SK-N-SH (cell line): ENCODE measurements at regions not wholly inside any gene's neighbourhood (a gene's known extent, or its start where the extent isn't known, plus 50 kb on each side); places are given as distances from the start of the nearest gene placed in this dataset.

ENCODE experiments used
- CTCF ChIA-PET: fragments of 300-600, 350-600 bp; formaldehyde crosslinking; extraction: SDS; loops from one replicate; lab custom pipeline; 2021; lab: Yijun Ruan, JAX
- POLR2A ChIA-PET: fragments of 350-600 bp; sonication (Branson Sonifier 250); formaldehyde crosslinking; extraction: SDS; loops from one replicate; lab custom pipeline; 2020; ENCODE audit warnings: antibody characterized with exemption, inconsistent platforms; lab: Yijun Ruan, JAX
- DNase-seq: peaks from one replicate; pipeline ENCODE4 v3.0.0; 2012
- H2AFZ ChIP-seq: fragments of 200-600 bp; sonication (generic); 2 replicates; pipeline ENCODE4 v1.8.1; 2016; ENCODE audit warnings: antibody characterized with exemption, mild to moderate bottlenecking, low read depth
- H3F3A ChIP-seq: fragments of 200-600 bp; sonication (generic); replicated peaks from 2 replicates; pipeline ENCODE3; 2016; ENCODE audit warnings: antibody characterized with exemption, mild to moderate bottlenecking; ENCODE audit not compliant: insufficient read depth
- H3K27ac ChIP-seq, 2 experiments: fragments of 200-500 bp in 1 of 2; fragments of 200-600 bp in 1 of 2; sonication (Bioruptor generic) in 1 of 2; sonication (generic), shearing (Covaris generic) in 1 of 2; 2 replicates each; pipeline versions ENCODE4 v1.5.1 to v1.6.1; 2014 to 2016; ENCODE audit warnings: low read depth in 2 of 2, inconsistent platforms in 1 of 2, low read length in 1 of 2, mild to moderate bottlenecking in 1 of 2, mixed read lengths in 1 of 2
- H3K27me3 ChIP-seq: fragments of 200-600 bp; sonication (generic), shearing (Covaris generic); 2 replicates; pipeline ENCODE4 v1.6.1; 2016; ENCODE audit warnings: mixed run types; ENCODE audit not compliant: insufficient read depth
- H3K36me3 ChIP-seq, 2 experiments: fragments of 200-500 bp in 1 of 2; fragments of 200-600 bp in 1 of 2; sonication (Bioruptor generic) in 1 of 2; sonication (generic) in 1 of 2; replicated peaks in 1 of 2; 2 replicates each; pipeline versions ENCODE3 to v1.5.1; 2014 to 2016; ENCODE audit warnings: low read length in 1 of 2, mild to moderate bottlenecking in 1 of 2; ENCODE audit not compliant: insufficient read depth in 2 of 2, control insufficient read depth in 1 of 2
- H3K4me1 ChIP-seq, 2 experiments: fragments of 200-500 bp in 1 of 2; fragments of 200-600 bp in 1 of 2; sonication (Bioruptor generic) in 1 of 2; sonication (generic), shearing (Covaris generic) in 1 of 2; 2 replicates each; pipeline versions ENCODE4 v1.5.1 to v1.6.1; 2014 to 2016; ENCODE audit warnings: low read depth in 1 of 2, low read length in 1 of 2, mixed run types in 1 of 2; ENCODE audit not compliant: insufficient read depth in 2 of 2, control insufficient read depth in 1 of 2
- H3K4me2 ChIP-seq: fragments of 200-600 bp; sonication (generic), shearing (Covaris generic); 2 replicates; pipeline ENCODE4 v1.6.1; 2017; ENCODE audit warnings: mixed run types
- H3K4me3 ChIP-seq, 2 experiments: fragments of 200-500 bp in 1 of 2; fragments of 200-600 bp in 1 of 2; sonication (Bioruptor generic) in 1 of 2; sonication (generic), shearing (Covaris generic) in 1 of 2; 2 replicates each; pipeline versions ENCODE4 v1.5.1 to v1.8.1; 2014 to 2016; ENCODE audit warnings: low read depth in 2 of 2, inconsistent platforms in 1 of 2, low read length in 1 of 2, mild to moderate bottlenecking in 1 of 2, mixed read lengths in 1 of 2, moderate library complexity in 1 of 2
- H3K79me2 ChIP-seq: fragments of 200-600 bp; sonication (generic); 2 replicates; pipeline ENCODE4 v1.8.1; 2017; ENCODE audit warnings: mild to moderate bottlenecking; ENCODE audit not compliant: insufficient read depth
- H3K9ac ChIP-seq: fragments of 200-600 bp; sonication (generic); 2 replicates; pipeline ENCODE4 v1.6.1; 2017; ENCODE audit warnings: mixed run types
- H3K9me2 ChIP-seq: fragments of 200-600 bp; sonication (generic); 2 replicates; pipeline ENCODE4 v1.6.1; 2017; ENCODE audit warnings: mixed run types
- H3K9me3 ChIP-seq: fragments of 200-600 bp; sonication (generic); 2 replicates; pipeline ENCODE4 v1.6.1; 2017; ENCODE audit warnings: mixed run types, mild to moderate bottlenecking, moderate library complexity
- H4K20me1 ChIP-seq: fragments of 200-600 bp; sonication (generic); 2 replicates; pipeline ENCODE4 v1.6.1; 2017; ENCODE audit warnings: mild to moderate bottlenecking, mixed run types; ENCODE audit not compliant: insufficient read depth
- FOXM1 ChIP-seq: IDR thresholded peaks from 2 replicates; pipeline ENCODE4 v1.4.0; 2012; ENCODE audit warnings: low read depth, mild to moderate bottlenecking
- GABPA ChIP-seq: IDR thresholded peaks from 2 replicates; pipeline ENCODE4 v1.4.0; 2012; ENCODE audit warnings: low read depth, mild to moderate bottlenecking
- IRF3 ChIP-seq: fragments of 150-350 bp; IDR thresholded peaks from 2 replicates; pipeline ENCODE4 v1.6.1; 2016; ENCODE audit warnings: mild to moderate bottlenecking, low read depth, low read length
- JUND ChIP-seq: IDR thresholded peaks from 2 replicates; pipeline ENCODE4 v1.4.0; 2012
- MEF2A ChIP-seq: IDR thresholded peaks from 2 replicates; pipeline ENCODE4 v1.4.0; 2012; ENCODE audit warnings: low read depth, borderline replicate concordance
- NFIC ChIP-seq: IDR thresholded peaks from 2 replicates; pipeline ENCODE4 v1.4.0; 2012; ENCODE audit warnings: borderline replicate concordance
- PBX3 ChIP-seq: IDR thresholded peaks from 2 replicates; pipeline ENCODE4; 2012
- POLR2AphosphoS5 ChIP-seq: IDR thresholded peaks from 2 replicates; pipeline ENCODE4 v1.6.1; 2012; ENCODE audit warnings: low read depth, low read length
- RAD21 ChIP-seq: IDR thresholded peaks from 2 replicates; pipeline ENCODE4 v1.6.1; 2012; ENCODE audit warnings: mild to moderate bottlenecking, low read length
- RFX5 ChIP-seq: IDR thresholded peaks from 2 replicates; pipeline ENCODE4 v1.6.1; 2012; ENCODE audit warnings: mild to moderate bottlenecking, improper control_type of control experiment, low read length
- SIN3A ChIP-seq: IDR thresholded peaks from 2 replicates; pipeline ENCODE4 v1.6.1; 2012; ENCODE audit warnings: low read depth, mild to moderate bottlenecking, low read length, moderate library complexity, borderline replicate concordance
- SMC3 ChIP-seq: IDR thresholded peaks from 2 replicates; pipeline ENCODE4 v1.6.1; 2012; ENCODE audit warnings: low read depth, low read length, improper control_type of control experiment
- TAF1 ChIP-seq: IDR thresholded peaks from 2 replicates; pipeline ENCODE4 v1.6.1; 2012; ENCODE audit warnings: low read depth, mild to moderate bottlenecking, low read length, moderate library complexity, borderline replicate concordance
- TCF12 ChIP-seq: IDR thresholded peaks from 2 replicates; pipeline ENCODE4 v1.4.0; 2012
- USF2 ChIP-seq: fragments of 150-350 bp; IDR thresholded peaks from 2 replicates; pipeline ENCODE4 v1.6.1; 2017; ENCODE audit warnings: antibody characterized with exemption, low read length, low read depth, borderline replicate concordance
- YY1 ChIP-seq: IDR thresholded peaks from 2 replicates; pipeline ENCODE4 v1.4.0; 2012; ENCODE audit warnings: low read depth, mild to moderate bottlenecking
- WGBS: methylation state at CpG from one replicate; pipeline ENCODE4 v1.1.6; 2017; ENCODE audit warnings: low lambda C conversion rate; 5-methylcytosine and 5-hydroxymethylcytosine counted together
- TF ChIP-seq, protein P1 (sequence below): IDR thresholded peaks from 2 replicates; pipeline ENCODE4 v1.6.1; 2012; ENCODE audit warnings: mild to moderate bottlenecking, low read depth, low read length, moderate library complexity
- TF ChIP-seq, protein P2 (sequence below): IDR thresholded peaks from 2 replicates; pipeline ENCODE4 v1.4.0; 2012; ENCODE audit warnings: low read depth

DNA sequence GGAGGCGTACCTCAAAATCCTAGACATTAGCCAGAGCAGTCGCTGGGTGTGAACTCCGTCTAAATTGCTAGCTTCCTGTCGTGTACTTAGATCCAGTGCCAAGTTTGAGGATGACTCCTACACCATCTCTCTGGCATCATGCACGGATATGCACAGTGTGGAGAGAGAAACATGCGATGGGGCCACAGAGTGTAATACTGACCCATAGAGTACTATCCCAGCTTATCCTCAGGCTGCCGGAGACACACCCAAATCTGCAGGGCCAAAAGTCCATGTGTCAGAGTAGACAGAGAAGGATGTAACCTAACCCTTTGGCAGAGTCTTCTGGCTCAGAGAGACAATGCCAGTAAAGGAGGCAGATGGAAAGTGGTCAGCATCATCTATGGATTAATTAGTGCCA, 84.2 kb downstream of the ARL4C start:
- Histone ChIP-seq H3K79me2 (no peaks in the 10 kb centered on the region), H3K9ac (no peak overlapping the region), H3K27me3 (no peaks in the 10 kb centered on the region), H2AFZ (no peak overlapping the region), H3K9me2 (no peaks in the 10 kb centered on the region), H3F3A (no peaks in the 10 kb centered on the region), H3K4me3 (no peak overlapping the region), H3K4me2 (no peak overlapping the region)
- CTCF ChIA-PET = interaction anchor here (0.8 to 2.8 kb wide), 3 partner anchors 9 to 277 kb away, joined by 3 to 8 read pairs (median 3); no protein-coding TSS in a partner anchor
- TF ChIP-seq POLR2AphosphoS5 (no peak), MEF2A (no peak), GABPA (no peak), USF2 (no peak), FOXM1 (no peak), PBX3 (no peak), SMC3 (no peak), JUND (no peak), TCF12 (no peak), TAF1 (no peak), RAD21 (no peak), IRF3 (no peak), YY1 (no peak), NFIC (no peak), SIN3A (no peak), RFX5 (no peak)
- TF ChIP-seq, protein P1, sequence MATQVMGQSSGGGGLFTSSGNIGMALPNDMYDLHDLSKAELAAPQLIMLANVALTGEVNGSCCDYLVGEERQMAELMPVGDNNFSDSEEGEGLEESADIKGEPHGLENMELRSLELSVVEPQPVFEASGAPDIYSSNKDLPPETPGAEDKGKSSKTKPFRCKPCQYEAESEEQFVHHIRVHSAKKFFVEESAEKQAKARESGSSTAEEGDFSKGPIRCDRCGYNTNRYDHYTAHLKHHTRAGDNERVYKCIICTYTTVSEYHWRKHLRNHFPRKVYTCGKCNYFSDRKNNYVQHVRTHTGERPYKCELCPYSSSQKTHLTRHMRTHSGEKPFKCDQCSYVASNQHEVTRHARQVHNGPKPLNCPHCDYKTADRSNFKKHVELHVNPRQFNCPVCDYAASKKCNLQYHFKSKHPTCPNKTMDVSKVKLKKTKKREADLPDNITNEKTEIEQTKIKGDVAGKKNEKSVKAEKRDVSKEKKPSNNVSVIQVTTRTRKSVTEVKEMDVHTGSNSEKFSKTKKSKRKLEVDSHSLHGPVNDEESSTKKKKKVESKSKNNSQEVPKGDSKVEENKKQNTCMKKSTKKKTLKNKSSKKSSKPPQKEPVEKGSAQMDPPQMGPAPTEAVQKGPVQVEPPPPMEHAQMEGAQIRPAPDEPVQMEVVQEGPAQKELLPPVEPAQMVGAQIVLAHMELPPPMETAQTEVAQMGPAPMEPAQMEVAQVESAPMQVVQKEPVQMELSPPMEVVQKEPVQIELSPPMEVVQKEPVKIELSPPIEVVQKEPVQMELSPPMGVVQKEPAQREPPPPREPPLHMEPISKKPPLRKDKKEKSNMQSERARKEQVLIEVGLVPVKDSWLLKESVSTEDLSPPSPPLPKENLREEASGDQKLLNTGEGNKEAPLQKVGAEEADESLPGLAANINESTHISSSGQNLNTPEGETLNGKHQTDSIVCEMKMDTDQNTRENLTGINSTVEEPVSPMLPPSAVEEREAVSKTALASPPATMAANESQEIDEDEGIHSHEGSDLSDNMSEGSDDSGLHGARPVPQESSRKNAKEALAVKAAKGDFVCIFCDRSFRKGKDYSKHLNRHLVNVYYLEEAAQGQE = no peak
- TF ChIP-seq, protein P2, sequence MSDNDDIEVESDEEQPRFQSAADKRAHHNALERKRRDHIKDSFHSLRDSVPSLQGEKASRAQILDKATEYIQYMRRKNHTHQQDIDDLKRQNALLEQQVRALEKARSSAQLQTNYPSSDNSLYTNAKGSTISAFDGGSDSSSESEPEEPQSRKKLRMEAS = no peak
- TF ChIP-seq, all 33 proteins: peak for 0
- DNase-seq = no peak
- 71% methylated on average over 7 of the region's 7 CpGs for WGBS
- H3K36me3 ChIP-seq = no peaks in the 10 kb centered on the region
- H3K4me1 ChIP-seq = no peaks in the 10 kb centered on the region; a peak in 1 of 4 replicates
- no peaks in the 10 kb centered on the region for H4K20me1 ChIP-seq
- no peak overlapping the region for H3K27ac ChIP-seq
- H3K9me3 ChIP-seq = no peaks in the 10 kb centered on the region
- POLR2A ChIA-PET = interaction anchor here (0.6 kb wide), 2 partner anchors 72 to 414 kb away, joined by 4 to 5 read pairs; no protein-coding TSS in a partner anchor
